GM23338 (cell line): ENCODE measurements at regions not wholly inside any gene's neighbourhood (a gene's known extent, or its start where the extent isn't known, plus 50 kb on each side); places are given as distances from the start of the nearest gene placed in this dataset.

Source experiments
- ATAC-seq: fragments of 200-7000 bp; cut with Tn5 transposase; 3 replicates; pipeline ENCODE4 v1.9.1; 2020
- DNase-seq: peaks from one replicate; pipeline ENCODE4 v3.0.0-alpha.2; 2015; ENCODE audit warnings: low spot score
- H2AFZ ChIP-seq: fragments of 200-600 bp; sonication (generic); 2 replicates; pipeline ENCODE4 v1.8.0; 2016; ENCODE audit warnings: antibody characterized with exemption, mild to moderate bottlenecking, moderate library complexity
- H3F3A ChIP-seq: fragments of 200-600 bp; sonication (generic); replicated peaks from 2 replicates; pipeline ENCODE4 v1.8.0; 2017; ENCODE audit warnings: antibody characterized with exemption, mixed run types, low read depth
- H3K27ac ChIP-seq: fragments of 200-600 bp; sonication (generic); 2 replicates; pipeline ENCODE4 v1.6.1; 2016; ENCODE audit warnings: low read depth
- H3K27me3 ChIP-seq: fragments of 200-600 bp; sonication (generic); 2 replicates; pipeline ENCODE4 v1.8.0; 2016; ENCODE audit warnings: mild to moderate bottlenecking, mixed run types, moderate library complexity; ENCODE audit not compliant: insufficient read depth
- H3K36me3 ChIP-seq: fragments of 200-600 bp; sonication (generic); 2 replicates; pipeline ENCODE4 v1.8.0; 2016; ENCODE audit warnings: mild to moderate bottlenecking; ENCODE audit not compliant: insufficient read depth
- H3K4me1 ChIP-seq: fragments of 200-600 bp; sonication (generic); 2 replicates; pipeline ENCODE4 v1.8.0; 2016; ENCODE audit warnings: mild to moderate bottlenecking, moderate library complexity; ENCODE audit not compliant: insufficient read depth
- H3K4me2 ChIP-seq: fragments of 200-600 bp; sonication (generic); 2 replicates; pipeline ENCODE4 v1.7.1; 2017; ENCODE audit warnings: mixed run types
- H3K4me3 ChIP-seq: fragments of 200-600 bp; sonication (generic); 2 replicates; pipeline ENCODE4 v1.6.1; 2016; ENCODE audit warnings: mixed run types
- H3K79me2 ChIP-seq: fragments of 200-600 bp; sonication (generic); replicated peaks from 2 replicates; pipeline ENCODE4 v1.8.0; 2017; ENCODE audit warnings: mild to moderate bottlenecking; ENCODE audit not compliant: insufficient read depth
- H3K9me2 ChIP-seq: fragments of 200-600 bp; sonication (generic); 2 replicates; pipeline ENCODE4 v1.8.0; 2017; ENCODE audit not compliant: insufficient read depth
- H4K20me1 ChIP-seq: fragments of 200-600 bp; sonication (generic); replicated peaks from 2 replicates; pipeline ENCODE4 v1.8.0; 2017; ENCODE audit warnings: mild to moderate bottlenecking; ENCODE audit not compliant: insufficient read depth
- H3K27ac Mint-ChIP-seq: 2 replicates; pipeline ENCODE4 v1.8.0; 2020; ENCODE audit warnings: inconsistent platforms, mild to moderate bottlenecking, moderate library complexity, mixed read lengths
- H3K27me3 Mint-ChIP-seq: 3 replicates; pipeline ENCODE4 v1.8.0; 2022; ENCODE audit warnings: low read depth, mild to moderate bottlenecking, moderate library complexity, mixed read lengths, inconsistent platforms; ENCODE audit not compliant: insufficient read depth, poor library complexity
- H3K36me3 Mint-ChIP-seq: 3 replicates; pipeline ENCODE4 v1.8.0; 2021; ENCODE audit warnings: low read depth, mild to moderate bottlenecking, inconsistent platforms, moderate library complexity, mixed read lengths
- H3K4me1 Mint-ChIP-seq: 3 replicates; pipeline ENCODE4 v1.8.0; 2020; ENCODE audit warnings: mild to moderate bottlenecking, inconsistent platforms, mixed read lengths
- H3K4me3 Mint-ChIP-seq: 3 replicates; pipeline ENCODE4 v1.8.0; 2021; ENCODE audit warnings: moderate library complexity, mild to moderate bottlenecking, inconsistent platforms, mixed read lengths
- H3K9me3 Mint-ChIP-seq: 3 replicates; pipeline ENCODE4 v1.8.0; 2020; ENCODE audit warnings: moderate library complexity, mild to moderate bottlenecking, inconsistent platforms, mixed read lengths
- CREB1 ChIP-seq: fragments of 250-450 bp; sonication (Bioruptor Pico); IDR thresholded peaks from 2 replicates; pipeline ENCODE4 v1.5.0; 2020; ENCODE audit warnings: low read depth, mild to moderate bottlenecking, moderate library complexity
- EZH2 ChIP-seq: fragments of 200-600 bp; sonication (generic); IDR thresholded peaks from one replicate; pipeline ENCODE4 v1.8.0; 2017; ENCODE audit warnings: antibody characterized with exemption, mild to moderate bottlenecking, low read depth; ENCODE audit not compliant: unreplicated experiment
- EZH2phosphoT487 ChIP-seq: fragments of 200-600 bp; sonication (generic); IDR thresholded peaks from one replicate; pipeline ENCODE4 v1.8.1; 2018; ENCODE audit warnings: antibody characterized with exemption; ENCODE audit not compliant: unreplicated experiment
- NANOG ChIP-seq: IDR thresholded peaks from 2 replicates; pipeline ENCODE4 v1.6.1; 2016; ENCODE audit warnings: antibody characterized with exemption, borderline replicate concordance
- REST ChIP-seq: IDR thresholded peaks from one replicate; pipeline ENCODE4 v1.6.1; 2018; ENCODE audit warnings: antibody characterized with exemption; ENCODE audit not compliant: unreplicated experiment
- ZNF114 ChIP-seq: fragments of 250-450 bp; sonication (Bioruptor Pico); IDR thresholded peaks from 2 replicates; pipeline ENCODE4 v1.5.0; 2020; ENCODE audit warnings: mild to moderate bottlenecking, moderate library complexity
- ZNF331 ChIP-seq: fragments of 250-450 bp; sonication (Bioruptor Pico); IDR thresholded peaks from 2 replicates; pipeline ENCODE4 v1.5.0; 2020; ENCODE audit warnings: low read depth, mild to moderate bottlenecking, moderate library complexity
- TF ChIP-seq, protein P1 (sequence below): fragments of 250-450 bp; sonication (Bioruptor Pico); IDR thresholded peaks from 2 replicates; pipeline ENCODE4 v1.5.0; 2020; ENCODE audit warnings: mild to moderate bottlenecking, moderate library complexity

GRCh38 chr15:59828263-59828662 lies 139.1 kb upstream of the BNIP2 start:
- no peak overlapping the region for H3K4me2 ChIP-seq
- no peaks in the 10 kb centered on the region for H3F3A ChIP-seq
- TF ChIP-seq REST = no peak
- TF ChIP-seq ZNF331 = no peak
- no peak for TF ChIP-seq NANOG
- no peaks in the 10 kb centered on the region for H3K79me2 ChIP-seq
- no peak overlapping the region for H3K27ac Mint-ChIP-seq
- no peaks in the 10 kb centered on the region for H3K27me3 ChIP-seq
- no peaks in the 10 kb centered on the region for H3K4me1 ChIP-seq
- H3K36me3 Mint-ChIP-seq = no peaks in the 10 kb centered on the region
- H3K27me3 Mint-ChIP-seq = no peaks in the 10 kb centered on the region
- peaks cover 6% of the 10 kb centered on the region; the same call in 2 of the 3 replicates for H3K4me1 Mint-ChIP-seq
- no peak for DNase-seq
- no peaks in the 10 kb centered on the region for H3K9me3 Mint-ChIP-seq
- H3K4me3 ChIP-seq = no peak overlapping the region
- no peak overlapping the region for H2AFZ ChIP-seq
- no peak for ATAC-seq
- no peak overlapping the region for H3K4me3 Mint-ChIP-seq
- peaks cover 3% of the 10 kb centered on the region; the same call in 1 of the 2 replicates for H3K9me2 ChIP-seq
- H3K27ac ChIP-seq = no peak overlapping the region
- no peaks in the 10 kb centered on the region for H4K20me1 ChIP-seq
- no peaks in the 10 kb centered on the region for H3K36me3 ChIP-seq

DNA sequence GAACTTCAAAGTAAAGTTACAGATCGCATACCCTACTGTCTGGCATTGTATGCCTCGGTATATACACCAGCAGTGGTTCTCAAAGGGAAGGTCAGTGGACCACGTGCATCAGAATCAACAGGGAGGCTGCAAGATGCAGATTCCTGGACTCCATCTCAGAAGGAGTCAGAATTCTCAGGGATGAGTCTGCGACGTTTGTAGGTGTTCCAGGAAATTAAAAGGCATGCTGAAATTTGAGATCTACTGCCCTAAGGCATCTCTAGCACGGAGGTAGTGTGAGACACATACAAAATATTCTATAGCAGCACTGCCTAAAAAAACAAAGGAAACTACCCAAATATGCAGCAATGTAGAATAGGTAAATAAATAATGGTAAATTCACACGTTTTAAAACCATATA lies 136.8 kb upstream of the BNIP2 start:
- no peaks in the 10 kb centered on the region for H3F3A ChIP-seq
- H2AFZ ChIP-seq = no peak overlapping the region
- peaks cover 3% of the 10 kb centered on the region; the same call in 1 of the 2 replicates for H3K9me2 ChIP-seq
- H3K36me3 ChIP-seq = no peaks in the 10 kb centered on the region
- DNase-seq = no peak
- H3K4me1 Mint-ChIP-seq = peaks cover 6% of the 10 kb centered on the region; the same call in 2 of the 3 replicates
- ATAC-seq = no peak
- no peaks in the 10 kb centered on the region; the same call in 2 of the 3 replicates for H3K36me3 Mint-ChIP-seq
- no peak overlapping the region for H3K4me2 ChIP-seq
- no peaks in the 10 kb centered on the region for H3K27me3 Mint-ChIP-seq
- H3K4me3 Mint-ChIP-seq = no peak overlapping the region
- no peak overlapping the region for H3K27ac Mint-ChIP-seq
- no peaks in the 10 kb centered on the region for H3K79me2 ChIP-seq
- H3K4me1 ChIP-seq = no peaks in the 10 kb centered on the region
- no peak overlapping the region for H3K4me3 ChIP-seq
- no peaks in the 10 kb centered on the region for H4K20me1 ChIP-seq
- 0 out of 3 replicates have a peak, but pooled peaks cover 3% of the 10 kb centered on the region for H3K9me3 Mint-ChIP-seq
- no peaks in the 10 kb centered on the region for H3K27me3 ChIP-seq
- no peak overlapping the region for H3K27ac ChIP-seq
- TF ChIP-seq, protein P1, sequence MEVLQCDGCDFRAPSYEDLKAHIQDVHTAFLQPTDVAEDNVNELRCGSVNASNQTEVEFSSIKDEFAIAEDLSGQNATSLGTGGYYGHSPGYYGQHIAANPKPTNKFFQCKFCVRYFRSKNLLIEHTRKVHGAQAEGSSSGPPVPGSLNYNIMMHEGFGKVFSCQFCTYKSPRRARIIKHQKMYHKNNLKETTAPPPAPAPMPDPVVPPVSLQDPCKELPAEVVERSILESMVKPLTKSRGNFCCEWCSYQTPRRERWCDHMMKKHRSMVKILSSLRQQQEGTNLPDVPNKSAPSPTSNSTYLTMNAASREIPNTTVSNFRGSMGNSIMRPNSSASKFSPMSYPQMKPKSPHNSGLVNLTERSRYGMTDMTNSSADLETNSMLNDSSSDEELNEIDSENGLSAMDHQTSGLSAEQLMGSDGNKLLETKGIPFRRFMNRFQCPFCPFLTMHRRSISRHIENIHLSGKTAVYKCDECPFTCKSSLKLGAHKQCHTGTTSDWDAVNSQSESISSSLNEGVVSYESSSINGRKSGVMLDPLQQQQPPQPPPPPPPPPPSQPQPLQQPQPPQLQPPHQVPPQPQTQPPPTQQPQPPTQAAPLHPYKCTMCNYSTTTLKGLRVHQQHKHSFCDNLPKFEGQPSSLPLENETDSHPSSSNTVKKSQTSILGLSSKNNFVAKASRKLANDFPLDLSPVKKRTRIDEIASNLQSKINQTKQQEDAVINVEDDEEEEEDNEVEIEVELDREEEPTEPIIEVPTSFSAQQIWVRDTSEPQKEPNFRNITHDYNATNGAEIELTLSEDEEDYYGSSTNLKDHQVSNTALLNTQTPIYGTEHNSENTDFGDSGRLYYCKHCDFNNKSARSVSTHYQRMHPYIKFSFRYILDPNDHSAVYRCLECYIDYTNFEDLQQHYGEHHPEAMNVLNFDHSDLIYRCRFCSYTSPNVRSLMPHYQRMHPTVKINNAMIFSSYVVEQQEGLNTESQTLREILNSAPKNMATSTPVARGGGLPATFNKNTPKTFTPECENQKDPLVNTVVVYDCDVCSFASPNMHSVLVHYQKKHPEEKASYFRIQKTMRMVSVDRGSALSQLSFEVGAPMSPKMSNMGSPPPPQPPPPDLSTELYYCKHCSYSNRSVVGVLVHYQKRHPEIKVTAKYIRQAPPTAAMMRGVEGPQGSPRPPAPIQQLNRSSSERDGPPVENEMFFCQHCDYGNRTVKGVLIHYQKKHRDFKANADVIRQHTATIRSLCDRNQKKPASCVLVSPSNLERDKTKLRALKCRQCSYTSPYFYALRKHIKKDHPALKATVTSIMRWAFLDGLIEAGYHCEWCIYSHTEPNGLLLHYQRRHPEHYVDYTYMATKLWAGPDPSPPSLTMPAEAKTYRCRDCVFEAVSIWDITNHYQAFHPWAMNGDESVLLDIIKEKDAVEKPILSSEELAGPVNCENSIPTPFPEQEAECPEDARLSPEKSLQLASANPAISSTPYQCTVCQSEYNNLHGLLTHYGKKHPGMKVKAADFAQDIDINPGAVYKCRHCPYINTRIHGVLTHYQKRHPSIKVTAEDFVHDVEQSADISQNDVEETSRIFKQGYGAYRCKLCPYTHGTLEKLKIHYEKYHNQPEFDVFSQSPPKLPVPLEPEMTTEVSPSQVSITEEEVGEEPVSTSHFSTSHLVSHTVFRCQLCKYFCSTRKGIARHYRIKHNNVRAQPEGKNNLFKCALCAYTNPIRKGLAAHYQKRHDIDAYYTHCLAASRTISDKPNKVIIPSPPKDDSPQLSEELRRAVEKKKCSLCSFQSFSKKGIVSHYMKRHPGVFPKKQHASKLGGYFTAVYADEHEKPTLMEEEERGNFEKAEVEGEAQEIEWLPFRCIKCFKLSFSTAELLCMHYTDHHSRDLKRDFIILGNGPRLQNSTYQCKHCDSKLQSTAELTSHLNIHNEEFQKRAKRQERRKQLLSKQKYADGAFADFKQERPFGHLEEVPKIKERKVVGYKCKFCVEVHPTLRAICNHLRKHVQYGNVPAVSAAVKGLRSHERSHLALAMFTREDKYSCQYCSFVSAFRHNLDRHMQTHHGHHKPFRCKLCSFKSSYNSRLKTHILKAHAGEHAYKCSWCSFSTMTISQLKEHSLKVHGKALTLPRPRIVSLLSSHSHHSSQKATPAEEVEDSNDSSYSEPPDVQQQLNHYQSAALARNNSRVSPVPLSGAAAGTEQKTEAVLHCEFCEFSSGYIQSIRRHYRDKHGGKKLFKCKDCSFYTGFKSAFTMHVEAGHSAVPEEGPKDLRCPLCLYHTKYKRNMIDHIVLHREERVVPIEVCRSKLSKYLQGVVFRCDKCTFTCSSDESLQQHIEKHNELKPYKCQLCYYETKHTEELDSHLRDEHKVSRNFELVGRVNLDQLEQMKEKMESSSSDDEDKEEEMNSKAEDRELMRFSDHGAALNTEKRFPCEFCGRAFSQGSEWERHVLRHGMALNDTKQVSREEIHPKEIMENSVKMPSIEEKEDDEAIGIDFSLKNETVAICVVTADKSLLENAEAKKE (CRISPR knock-in tag) = no peak
- TF ChIP-seq REST = no peak
- TF ChIP-seq ZNF114 (CRISPR knock-in tag) = no peak
- no peak for TF ChIP-seq EZH2phosphoT487
- no peak for TF ChIP-seq EZH2
- no peak for TF ChIP-seq NANOG
- TF ChIP-seq CREB1 = no peak
